ENCODE measurements at regions not wholly inside any gene's neighbourhood (a gene's known extent, or its start where the extent isn't known, plus 50 kb on each side); places are given as distances from the start of the nearest gene placed in this dataset.
"Not testable (repeated sequence)": the region's sequence is repeated elsewhere in the genome, so short reads cannot be mapped to it uniquely, and the experiment has no call there.

- DNase-seq (ENCODE audit: low read depth, low spot score): no peak
These were observed 124.6 kb upstream of the CXADR start for GRCh38 chr21:17388226-17388625.

GRCh38 chr21:17389311-17389710 lies 123.5 kb upstream of the CXADR start:
- DNase-seq (ENCODE audit: low read depth, low spot score): no peak

GRCh38 chr21:17390569-17390968 lies 122.3 kb upstream of the CXADR start:
- DNase-seq (ENCODE audit: low read depth, low spot score): no peak

- no peak for DNase-seq (ENCODE audit: low read depth, low spot score)
These were observed 121.0 kb upstream of the CXADR start for GRCh38 chr21:17391811-17392340.

- DNase-seq (ENCODE audit: low read depth, low spot score): no peak
These were observed 119.4 kb upstream of the CXADR start for GRCh38 chr21:17393413-17393812.

- DNase-seq (ENCODE audit: low read depth, low spot score): no peak
These were observed 115.9 kb upstream of the CXADR start for GRCh38 chr21:17396948-17397347.

GRCh38 chr21:17397703-17398102 lies 115.1 kb upstream of the CXADR start:
- DNase-seq (ENCODE audit: low read depth, low spot score): no peak

GRCh38 chr21:17398954-17399353 lies 113.9 kb upstream of the CXADR start:
- not testable (repeated sequence) for DNase-seq (ENCODE audit: low read depth, low spot score)

- no peak for DNase-seq (ENCODE audit: low read depth, low spot score)
These were observed 109.9 kb upstream of the CXADR start for GRCh38 chr21:17402937-17403336.

- DNase-seq (ENCODE audit: low read depth, low spot score): no peak
These were observed 106.6 kb upstream of the CXADR start for GRCh38 chr21:17406202-17406601.

GRCh38 chr21:17414766-17415165 lies 98.1 kb upstream of the CXADR start:
- DNase-seq (ENCODE audit: low read depth, low spot score): no peak

GRCh38 chr21:17416139-17416538 lies 96.7 kb upstream of the CXADR start:
- no peak for DNase-seq (ENCODE audit: low read depth, low spot score)

- DNase-seq (ENCODE audit: low read depth, low spot score): no peak
These were observed 89.9 kb upstream of the CXADR start for GRCh38 chr21:17422931-17423330.

- no peak for DNase-seq (ENCODE audit: low read depth, low spot score)
These were observed 85.7 kb upstream of the CXADR start for GRCh38 chr21:17427157-17427556.

- DNase-seq (ENCODE audit: low read depth, low spot score): no peak
These were observed 84.9 kb upstream of the CXADR start for GRCh38 chr21:17427831-17428483.

GRCh38 chr21:17428484-17428869 lies 84.4 kb upstream of the CXADR start:
- no peak for DNase-seq (ENCODE audit: low read depth, low spot score)

GRCh38 chr21:17428980-17429379 lies 83.9 kb upstream of the CXADR start:
- no peak for DNase-seq (ENCODE audit: low read depth, low spot score)

- no peak for DNase-seq (ENCODE audit: low read depth, low spot score)
These were observed 82.9 kb upstream of the CXADR start for GRCh38 chr21:17429936-17430335.

- no peak for DNase-seq (ENCODE audit: low read depth, low spot score)
These were observed 80.1 kb upstream of the CXADR start for GRCh38 chr21:17432732-17433057.

GRCh38 chr21:17433730-17434129 lies 79.1 kb upstream of the CXADR start:
- no peak for DNase-seq (ENCODE audit: low read depth, low spot score)

- DNase-seq (ENCODE audit: low read depth, low spot score): no peak
These were observed 77.0 kb upstream of the CXADR start for GRCh38 chr21:17435565-17436543.

- no peak for DNase-seq (ENCODE audit: low read depth, low spot score)
These were observed 76.2 kb upstream of the CXADR start for GRCh38 chr21:17436626-17437111.

- DNase-seq (ENCODE audit: low read depth, low spot score): peak; percentile 76
These were observed 74.2 kb upstream of the CXADR start for GRCh38 chr21:17438635-17439034.

Data from smooth muscle cell of the brain vasculature (primary cell).